SIG-M5 (cell line): ENCODE measurements at regions not wholly inside any gene's neighbourhood (a gene's known extent, or its start where the extent isn't known, plus 50 kb on each side); places are given as distances from the start of the nearest gene placed in this dataset.

Experiments used
- DNase-seq: peaks from one replicate; lab custom pipeline; 2025; lab: John Stamatoyannopoulos, UW

- no peak for DNase-seq
Observed at GRCh38 chr5:116842514-116842961, 267.9 kb upstream of the SEMA6A start.

DNA sequence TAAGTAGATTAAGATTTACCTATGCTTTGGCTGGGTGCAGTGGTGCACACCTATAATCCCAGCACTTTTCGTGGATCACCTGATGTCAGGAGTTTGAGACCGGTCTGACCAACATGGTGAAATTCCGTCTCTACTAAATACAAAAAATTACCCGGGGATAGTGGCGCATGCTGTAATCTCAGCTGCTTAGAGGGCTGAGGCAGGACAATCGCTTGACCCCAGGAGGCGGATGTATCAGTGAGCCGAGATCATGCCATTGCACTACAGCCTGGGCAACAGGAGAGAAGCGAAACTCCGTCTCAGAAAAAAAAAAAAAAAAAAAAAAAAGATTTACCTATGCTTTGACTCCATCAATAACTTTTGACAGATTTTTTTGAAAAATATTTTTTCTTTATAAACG, 267.1 kb upstream of the SEMA6A start:
- DNase-seq = no peak

DNA sequence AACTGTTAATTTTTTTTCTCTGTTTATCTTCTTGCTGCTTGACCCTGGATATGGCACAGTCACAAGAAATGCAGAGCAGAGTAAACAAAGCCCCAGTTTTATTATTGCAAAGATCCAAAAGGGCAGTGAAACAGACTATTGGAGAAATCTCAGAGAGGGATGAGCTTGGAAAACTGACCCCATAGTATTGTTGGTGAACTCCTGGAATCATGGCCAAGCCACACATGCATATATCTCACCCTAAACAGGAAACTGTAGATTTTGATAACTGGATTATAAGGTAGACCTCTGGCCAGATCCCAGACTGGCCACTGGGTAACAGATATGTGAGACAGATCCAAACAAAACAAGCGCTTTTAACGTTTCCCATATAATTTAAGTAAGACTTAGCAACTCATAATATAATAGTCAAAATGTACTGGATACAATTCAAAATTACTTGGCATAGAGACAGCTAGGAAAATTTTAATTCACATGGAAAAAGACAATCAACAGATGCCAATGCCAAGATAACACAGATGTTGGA, 263.5 kb upstream of the SEMA6A start:
- DNase-seq = no peak

DNA sequence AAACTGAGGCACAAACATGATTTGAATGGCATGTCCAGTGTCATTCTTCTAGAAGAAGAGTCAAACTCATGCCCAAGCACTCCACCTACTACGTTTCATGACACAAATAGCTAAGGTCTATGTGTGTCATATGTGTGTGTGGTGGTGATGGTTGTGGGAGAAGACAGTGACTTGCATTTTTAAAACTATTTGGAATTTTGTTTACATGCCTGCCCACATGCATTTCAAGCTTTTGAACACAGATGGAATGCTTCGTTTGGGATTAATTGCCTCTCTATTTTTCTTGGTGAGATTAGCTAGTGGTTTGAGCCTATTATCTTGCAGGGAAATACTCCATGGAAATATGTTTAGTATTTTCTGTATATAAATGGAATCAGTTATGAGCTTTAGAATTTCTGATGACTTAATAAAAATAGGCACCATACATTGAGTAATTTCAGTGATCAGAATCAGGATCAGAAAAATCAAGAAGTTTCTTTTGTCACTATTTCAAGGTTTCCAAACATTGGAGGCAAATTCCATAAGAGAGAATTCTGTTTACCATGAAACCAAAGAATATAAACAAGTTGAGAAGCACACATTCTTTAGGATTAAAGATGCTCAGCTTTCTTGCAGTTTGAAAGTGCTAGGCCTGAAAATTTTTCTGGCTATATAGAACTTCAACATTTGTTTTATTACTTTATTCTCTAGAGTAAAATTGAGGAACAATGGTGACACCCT, 260.3 kb upstream of the SEMA6A start:
- no peak for DNase-seq

DNA sequence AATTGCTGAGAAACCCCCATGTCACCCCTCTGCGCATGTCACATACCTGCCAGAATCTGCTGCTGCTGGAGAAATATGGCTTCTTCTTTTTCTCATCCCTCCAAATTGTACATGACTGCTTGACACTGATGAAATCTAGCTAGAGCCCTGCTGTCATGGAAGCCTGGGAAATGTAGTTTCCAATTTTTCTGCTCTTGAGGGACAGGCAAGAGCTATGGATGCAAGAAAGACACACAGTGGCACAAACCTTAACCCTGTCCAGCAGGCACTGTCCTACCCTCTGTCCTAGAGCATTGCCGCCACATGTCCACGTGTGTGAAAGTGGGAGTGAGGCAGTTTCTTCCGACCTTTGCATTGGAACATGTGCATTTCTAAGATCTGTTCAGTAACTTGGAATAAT, 255.5 kb upstream of the SEMA6A start:
- no peak for DNase-seq

DNA sequence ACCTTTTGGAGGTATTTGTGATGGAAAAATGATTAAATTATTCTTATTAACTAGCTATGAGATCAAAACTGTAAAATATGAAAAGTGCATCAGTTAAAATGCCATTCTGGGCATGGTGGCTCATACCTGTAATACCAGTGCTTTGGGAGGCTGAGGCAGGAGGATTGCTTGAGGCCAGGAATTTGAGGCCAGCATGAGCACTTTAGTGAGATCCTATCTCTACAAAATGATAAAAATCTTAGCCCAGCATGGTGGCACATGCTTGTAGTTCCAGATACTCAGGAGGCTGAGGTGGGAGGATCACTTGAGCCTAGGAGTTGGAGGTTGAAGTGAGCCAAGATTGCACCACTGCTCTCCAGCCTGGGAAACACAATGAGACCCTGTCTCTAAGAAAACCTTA, 252.5 kb upstream of the SEMA6A start:
- no peak for DNase-seq

- no peak for DNase-seq
Observed at GRCh38 chr5:116825486-116825885, 250.9 kb upstream of the SEMA6A start.

DNA sequence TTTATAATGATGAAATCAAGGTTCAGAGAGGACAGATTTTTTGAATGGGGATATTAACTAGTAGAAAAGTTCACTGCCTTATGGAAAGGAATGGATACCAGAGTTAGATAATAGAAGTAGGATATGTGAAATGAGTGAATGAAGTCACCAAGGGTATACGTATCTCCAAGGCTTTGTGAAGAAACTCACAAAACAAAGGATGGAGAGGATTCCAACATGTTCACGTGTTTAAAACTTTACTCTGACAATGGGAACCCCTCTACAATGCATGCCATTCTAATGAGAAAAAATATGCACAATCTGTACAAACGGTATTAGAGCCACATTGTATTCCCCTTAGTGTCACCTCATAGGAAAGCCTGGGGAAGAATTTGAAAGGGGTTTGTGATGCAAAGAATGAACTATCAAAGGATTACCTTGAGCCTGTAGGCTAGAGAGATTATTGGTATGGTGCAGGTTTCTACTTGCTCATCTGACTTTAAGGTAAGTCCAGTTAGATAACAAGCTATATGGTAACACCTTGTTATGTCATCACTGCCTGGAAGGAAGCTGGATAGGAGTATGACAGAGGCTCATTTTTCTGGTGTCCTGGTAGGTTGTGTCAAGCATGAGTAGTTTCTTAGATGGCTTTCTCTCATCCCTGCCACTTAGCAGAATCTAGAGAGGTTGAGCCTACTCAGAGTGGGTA, 250.3 kb upstream of the SEMA6A start:
- DNase-seq = no peak

DNA sequence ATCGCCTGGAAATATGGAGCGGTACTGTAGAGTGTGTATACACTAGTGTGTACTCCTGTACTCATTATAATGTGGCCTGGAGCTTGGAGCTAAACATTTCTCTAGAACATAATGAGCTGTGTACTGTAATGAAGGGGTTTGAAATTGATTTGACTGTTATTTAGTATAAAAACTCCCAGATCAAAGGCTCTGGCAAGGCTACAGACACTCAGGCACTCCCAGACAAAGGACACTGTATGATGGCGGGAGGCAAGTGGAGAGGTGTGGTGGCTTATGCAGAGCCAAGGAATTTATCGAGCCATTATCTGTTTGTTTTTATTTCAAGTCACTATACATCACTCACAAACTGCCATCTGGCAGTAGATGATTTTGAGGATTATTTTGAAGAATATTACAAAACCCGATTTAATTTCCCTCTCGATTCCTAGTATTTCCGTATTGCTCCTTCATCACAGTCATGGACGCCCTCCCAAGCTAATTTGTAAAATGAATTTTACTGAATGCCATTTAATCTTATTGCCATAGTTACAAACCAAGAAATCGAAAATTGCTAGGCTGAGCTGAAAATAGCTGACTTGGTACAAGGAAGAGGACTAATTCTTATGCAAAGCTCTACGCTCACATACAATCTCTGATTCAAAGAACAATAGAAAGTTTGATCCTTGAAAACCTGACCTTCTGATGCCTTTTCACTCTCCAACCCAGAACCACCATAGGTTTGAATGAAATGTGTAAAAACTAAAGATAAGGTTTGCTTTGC, 240.2 kb upstream of the SEMA6A start:
- DNase-seq = no peak

DNA sequence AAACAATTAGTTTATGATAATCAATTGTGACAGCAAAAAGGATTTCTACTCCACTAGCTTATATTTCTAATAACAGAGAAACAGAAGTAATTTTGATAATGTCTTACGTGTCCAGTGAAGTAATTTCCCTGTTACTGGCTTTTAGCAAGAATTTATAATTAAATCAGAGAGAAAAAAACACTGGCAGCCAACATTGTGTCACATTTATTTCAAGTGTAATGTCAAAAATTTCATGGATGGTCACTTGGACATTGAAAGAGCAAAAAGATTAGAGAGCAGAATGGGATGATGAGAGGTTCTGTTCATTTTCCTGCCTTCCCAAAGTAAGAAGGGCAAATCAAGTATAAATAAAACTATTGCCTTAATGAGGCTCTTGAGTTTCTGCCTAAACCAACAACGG, 239.3 kb upstream of the SEMA6A start:
- DNase-seq = no peak

DNA sequence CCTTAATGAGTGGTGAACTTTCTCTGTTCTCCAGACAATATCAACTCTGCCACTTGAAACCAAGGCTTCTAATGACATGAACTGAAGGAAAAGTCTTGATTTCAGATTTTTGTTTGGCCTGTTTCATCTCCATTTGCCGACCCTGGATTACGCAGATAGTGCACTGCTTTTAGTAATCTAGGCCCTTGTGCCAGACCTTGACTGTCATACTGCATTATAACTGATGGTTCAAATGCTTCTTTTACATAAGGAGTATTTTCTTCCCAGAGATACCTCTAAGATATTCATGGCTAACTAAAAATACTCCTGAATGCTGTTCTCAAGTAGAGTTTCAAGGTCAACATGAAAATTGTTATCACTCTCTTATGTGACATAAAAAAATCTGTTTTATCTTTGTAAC, 238.7 kb upstream of the SEMA6A start:
- DNase-seq = no peak

GRCh38 chr5:116810951-116811350, 236.3 kb upstream of the SEMA6A start:
- DNase-seq = no peak

DNA sequence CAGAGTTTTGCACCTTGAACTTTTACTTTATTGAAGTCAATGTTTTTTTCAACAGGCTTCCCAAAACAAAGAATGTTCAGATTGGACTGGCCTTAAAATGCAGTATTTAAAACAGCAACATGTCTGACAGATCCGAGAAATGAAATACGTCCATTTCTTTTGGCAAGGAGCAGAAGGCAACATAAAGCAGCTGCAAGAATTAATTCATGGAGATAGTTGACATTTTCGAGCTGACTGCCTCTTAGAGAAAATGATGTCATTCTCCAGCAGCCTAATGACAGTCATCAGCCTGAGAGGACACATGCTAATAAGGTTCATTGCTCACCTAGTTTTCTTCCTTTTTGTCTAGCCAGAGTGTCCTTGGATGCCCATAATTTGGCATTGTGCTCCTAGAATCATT, 232.2 kb upstream of the SEMA6A start:
- DNase-seq = no peak

- DNase-seq = no peak
Observed at GRCh38 chr5:116799401-116799800, 224.8 kb upstream of the SEMA6A start.

- DNase-seq = no peak
Observed at GRCh38 chr5:116795189-116795588, 220.6 kb upstream of the SEMA6A start.

- no peak for DNase-seq
Observed at GRCh38 chr5:116789522-116789921, 214.9 kb upstream of the SEMA6A start.

- no peak for DNase-seq
Observed at GRCh38 chr5:116788851-116789403, 214.3 kb upstream of the SEMA6A start.

DNA sequence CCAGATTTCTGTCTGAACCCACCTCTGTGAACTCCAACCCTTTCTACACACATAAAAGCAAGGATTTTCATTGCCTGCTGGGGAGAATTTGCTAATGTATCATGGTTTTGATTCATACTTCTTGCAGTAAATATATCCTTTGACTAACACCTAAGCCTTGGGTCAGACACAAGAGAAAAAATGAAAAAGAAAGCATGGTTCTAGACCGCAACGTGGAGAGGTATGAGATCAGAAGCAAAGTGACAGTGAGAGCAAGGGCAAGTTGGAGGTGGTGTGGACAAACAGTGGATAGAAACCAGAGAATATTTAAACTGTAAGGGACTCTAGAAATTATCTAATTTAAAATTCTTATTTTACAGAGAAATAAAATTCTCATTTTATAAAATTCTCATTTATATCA, 212.9 kb upstream of the SEMA6A start:
- DNase-seq = no peak

DNA sequence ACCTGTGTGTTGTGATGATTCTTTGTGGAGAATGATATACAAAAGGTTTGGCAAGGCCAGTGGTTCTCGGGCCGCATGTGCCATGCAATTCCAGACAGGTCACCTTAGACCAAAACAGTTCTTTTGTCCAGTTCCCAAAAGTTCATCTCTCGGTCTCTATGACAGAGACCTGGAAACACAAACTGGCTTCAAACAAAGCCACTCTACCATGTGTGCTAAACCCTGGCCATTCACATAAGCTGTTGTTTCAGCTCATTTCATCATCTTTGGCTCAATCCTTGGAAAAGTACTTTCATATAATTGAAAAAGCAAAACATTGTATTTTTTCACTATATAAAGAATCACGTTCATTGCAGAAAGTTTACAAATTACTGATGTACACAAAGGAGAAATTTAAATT, 210.5 kb upstream of the SEMA6A start:
- DNase-seq = no peak

GRCh38 chr5:116779846-116780245, 205.2 kb upstream of the SEMA6A start:
- no peak for DNase-seq

DNA sequence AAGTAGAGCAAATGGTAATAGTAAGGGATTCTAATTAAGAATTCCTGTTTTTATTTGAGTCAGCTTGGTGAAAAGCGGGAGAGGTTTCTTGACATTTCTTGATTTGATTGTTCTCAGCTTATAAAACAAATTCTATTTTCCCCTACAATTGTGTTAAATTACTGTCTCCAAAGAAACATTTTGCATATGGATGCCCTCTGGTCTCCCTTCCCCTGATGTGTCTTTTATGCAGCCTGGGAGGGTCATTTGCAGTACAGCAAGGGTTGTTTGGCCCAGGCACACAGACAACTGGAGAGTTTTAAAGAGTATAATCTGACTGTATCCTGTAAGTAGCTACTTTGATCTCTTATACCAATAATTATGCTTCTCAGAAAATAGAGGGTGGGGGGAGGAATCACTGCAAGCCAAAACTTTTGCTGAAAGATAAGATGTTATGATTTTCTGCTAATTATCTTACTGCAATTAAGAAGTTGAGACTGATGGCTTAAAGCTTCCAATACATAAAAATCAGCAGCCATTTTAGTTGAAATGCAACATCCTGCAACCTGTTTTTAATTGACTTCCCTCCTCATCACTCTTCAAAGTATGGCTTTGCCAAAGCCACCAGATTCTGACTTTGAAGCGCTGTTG, 204.1 kb upstream of the SEMA6A start:
- DNase-seq = no peak

DNA sequence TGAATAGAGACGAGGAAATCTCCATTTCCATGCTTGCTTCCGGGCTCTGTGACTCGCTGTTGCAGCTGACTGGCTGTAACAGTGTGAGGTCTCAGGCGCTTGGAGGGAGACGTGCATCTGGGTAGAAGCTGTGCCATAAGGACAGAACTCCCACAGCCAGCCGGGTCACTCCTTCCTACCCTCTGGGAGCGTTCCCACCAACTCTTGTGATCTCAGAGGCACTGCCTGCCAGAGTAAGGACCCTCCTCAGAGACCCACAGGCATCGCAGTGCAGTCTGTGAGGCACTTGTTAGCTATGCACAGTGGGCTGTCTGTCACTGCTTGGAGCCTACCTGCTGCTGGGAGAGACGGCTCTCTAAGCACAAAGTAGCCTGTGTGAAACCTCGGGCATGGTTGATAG, 203.4 kb upstream of the SEMA6A start:
- no peak for DNase-seq
